ENCODE measurements at regions not wholly inside any gene's neighbourhood (a gene's known extent, or its start where the extent isn't known, plus 50 kb on each side); places are given as distances from the start of the nearest gene placed in this dataset.
"Not testable (repeated sequence)": the region's sequence is repeated elsewhere in the genome, so short reads cannot be mapped to it uniquely, and the experiment has no call there.

DNA sequence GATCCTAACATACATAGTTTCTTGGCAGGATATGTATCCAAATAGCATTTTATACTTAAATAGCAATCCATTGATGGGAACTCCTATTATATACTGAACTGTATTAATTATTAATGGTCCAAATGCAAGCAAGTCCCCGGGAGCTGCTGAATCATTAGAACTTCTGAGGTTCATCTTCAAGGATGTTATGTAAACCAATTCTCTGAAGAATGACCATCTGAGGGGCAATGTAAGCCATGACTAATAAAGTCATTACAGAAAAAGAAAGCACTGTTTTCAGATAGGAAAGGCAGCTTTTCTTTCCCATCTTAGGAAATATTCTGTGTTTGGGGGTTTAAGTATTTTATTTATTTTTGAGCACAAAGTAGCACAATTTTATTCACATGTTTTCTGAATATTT, 166.1 kb upstream of the SLC16A7 start:
- H3K36me3 ChIP-seq (ENCODE audit: control insufficient read depth, insufficient read depth, low read length), result no peaks in the 10 kb centered on the region
- no peak overlapping the region for H3K9ac ChIP-seq (ENCODE audit: low read length)
- H3K4ac ChIP-seq (ENCODE audit: low read depth, low read length), result no peak overlapping the region
- no peak overlapping the region for H3K18ac ChIP-seq (ENCODE audit: low read length)
- H3K79me1 ChIP-seq (ENCODE audit: low read length), result no peaks in the 10 kb centered on the region
- H4K5ac ChIP-seq (ENCODE audit: low read length), result no peak overlapping the region
- no peak overlapping the region for H2BK120ac ChIP-seq (ENCODE audit: low read depth, low read length)
- DNase-seq, result no peak
- H2AK5ac ChIP-seq (ENCODE audit: low read length), result no peak overlapping the region
- no peak overlapping the region for H3K4me3 ChIP-seq (ENCODE audit: low read length)
- H3K27me3 ChIP-seq (ENCODE audit: insufficient read depth, low read length, poor library complexity), result no peaks in the 10 kb centered on the region
- no peak overlapping the region for H2BK15ac ChIP-seq (replicated peaks; ENCODE audit: low read depth)
- no peaks in the 10 kb centered on the region for H3K79me2 ChIP-seq (ENCODE audit: control insufficient read depth, insufficient read depth, low read length)
- no peak overlapping the region for H3K27ac ChIP-seq (ENCODE audit: low read depth, low read length)
- H3K56ac ChIP-seq (ENCODE audit: low read length), result no peak overlapping the region
- H2BK5ac ChIP-seq (ENCODE audit: low read length), result no peak overlapping the region
- H3K4me1 ChIP-seq (ENCODE audit: control insufficient read depth, low read depth, low read length), result no peaks in the 10 kb centered on the region
- WGBS (ENCODE audit: extremely low coverage, insufficient coverage, low lambda C conversion rate), result no CpG with 5 or more reads among the region's 1 CpG
- H4K8ac ChIP-seq (ENCODE audit: low read depth, low read length), result no peak overlapping the region
- H3K23ac ChIP-seq (ENCODE audit: low read length), result no peak overlapping the region
- no peak overlapping the region for H3K4me2 ChIP-seq (ENCODE audit: low read length)

DNA sequence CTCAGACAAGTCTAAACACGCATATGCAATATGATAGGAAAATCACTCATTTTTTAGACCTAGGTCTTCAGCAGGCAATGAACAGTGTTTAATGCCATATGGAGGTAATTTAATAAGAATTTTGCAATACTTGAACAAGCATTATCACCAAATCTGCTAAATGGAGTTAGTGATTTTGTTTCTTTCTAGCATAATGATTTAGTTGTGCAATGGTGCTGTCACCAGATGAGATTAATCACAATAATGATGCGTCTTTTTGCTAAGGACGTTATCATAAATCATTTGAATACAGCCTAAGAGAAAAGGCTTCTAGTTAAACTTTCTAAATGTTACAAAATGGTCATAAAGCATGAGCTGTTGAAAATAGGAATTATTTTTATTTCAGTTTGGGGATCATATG, 170.0 kb upstream of the SLC16A7 start:
- no peak for DNase-seq
- Histone ChIP-seq H3K27me3 (ENCODE audit: insufficient read depth, low read length, poor library complexity) (no peaks in the 10 kb centered on the region), H3K4me2 (ENCODE audit: low read length) (no peak overlapping the region), H2AK5ac (ENCODE audit: low read length) (no peak overlapping the region), H3K18ac (ENCODE audit: low read length) (no peak overlapping the region), H2BK120ac (ENCODE audit: low read depth, low read length) (no peak overlapping the region), H3K4me3 (ENCODE audit: low read length) (no peak overlapping the region), H4K8ac (ENCODE audit: low read depth, low read length) (no peak overlapping the region), H2BK15ac (replicated peaks; ENCODE audit: low read depth) (no peak overlapping the region), H3K56ac (ENCODE audit: low read length) (no peak overlapping the region), H4K5ac (ENCODE audit: low read length) (no peak overlapping the region), H3K79me2 (ENCODE audit: control insufficient read depth, insufficient read depth, low read length) (no peaks in the 10 kb centered on the region), H3K27ac (ENCODE audit: low read depth, low read length) (no peak overlapping the region), H3K79me1 (ENCODE audit: low read length) (no peaks in the 10 kb centered on the region), H3K4ac (ENCODE audit: low read depth, low read length) (no peak overlapping the region), H3K4me1 (ENCODE audit: control insufficient read depth, low read depth, low read length) (no peaks in the 10 kb centered on the region), H3K9ac (ENCODE audit: low read length) (no peak overlapping the region), H2BK5ac (ENCODE audit: low read length) (no peak overlapping the region), H3K36me3 (ENCODE audit: control insufficient read depth, insufficient read depth, low read length) (no peaks in the 10 kb centered on the region), H3K23ac (ENCODE audit: low read length) (no peak overlapping the region)
- no CpG with 5 or more reads among the region's 3 CpGs for WGBS (ENCODE audit: extremely low coverage, insufficient coverage, low lambda C conversion rate)

DNA sequence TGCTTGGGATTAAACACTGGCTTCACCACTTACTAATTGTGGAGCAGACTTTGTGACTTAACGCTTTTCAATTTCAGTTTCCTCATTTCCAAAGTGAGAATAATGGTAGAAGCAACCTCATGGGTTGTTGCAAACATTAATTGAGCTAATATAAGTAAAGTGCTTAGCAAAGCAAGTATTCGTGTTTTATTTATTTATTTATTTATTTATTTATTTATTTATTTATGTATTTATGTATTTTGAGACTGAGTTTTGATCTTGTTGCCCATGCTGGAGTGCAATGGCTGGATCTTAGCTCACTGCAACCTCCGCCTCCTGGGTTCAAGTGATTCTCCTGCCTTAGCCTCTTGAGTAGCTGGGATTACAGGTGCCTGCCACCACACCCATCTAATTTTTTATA, 171.2 kb upstream of the SLC16A7 start:
- H2BK15ac ChIP-seq (replicated peaks; ENCODE audit: low read depth); H3K4ac ChIP-seq (ENCODE audit: low read depth, low read length); H3K4me2 ChIP-seq (ENCODE audit: low read length); H2AK5ac ChIP-seq (ENCODE audit: low read length); H3K4me1 ChIP-seq (ENCODE audit: control insufficient read depth, low read depth, low read length); H2BK120ac ChIP-seq (ENCODE audit: low read depth, low read length); H3K4me3 ChIP-seq (ENCODE audit: low read length); H3K27ac ChIP-seq (ENCODE audit: low read depth, low read length); H3K79me2 ChIP-seq (ENCODE audit: control insufficient read depth, insufficient read depth, low read length); H3K56ac ChIP-seq (ENCODE audit: low read length); H3K36me3 ChIP-seq (ENCODE audit: control insufficient read depth, insufficient read depth, low read length); H4K8ac ChIP-seq (ENCODE audit: low read depth, low read length); H3K9ac ChIP-seq (ENCODE audit: low read length); H3K18ac ChIP-seq (ENCODE audit: low read length); DNase-seq; H3K23ac ChIP-seq (ENCODE audit: low read length); H3K79me1 ChIP-seq (ENCODE audit: low read length); H3K27me3 ChIP-seq (ENCODE audit: insufficient read depth, low read length, poor library complexity); H4K5ac ChIP-seq (ENCODE audit: low read length); H2BK5ac ChIP-seq (ENCODE audit: low read length): not testable (repeated sequence)
- no CpG with 5 or more reads among the region's 3 CpGs for WGBS (ENCODE audit: extremely low coverage, insufficient coverage, low lambda C conversion rate)

DNA sequence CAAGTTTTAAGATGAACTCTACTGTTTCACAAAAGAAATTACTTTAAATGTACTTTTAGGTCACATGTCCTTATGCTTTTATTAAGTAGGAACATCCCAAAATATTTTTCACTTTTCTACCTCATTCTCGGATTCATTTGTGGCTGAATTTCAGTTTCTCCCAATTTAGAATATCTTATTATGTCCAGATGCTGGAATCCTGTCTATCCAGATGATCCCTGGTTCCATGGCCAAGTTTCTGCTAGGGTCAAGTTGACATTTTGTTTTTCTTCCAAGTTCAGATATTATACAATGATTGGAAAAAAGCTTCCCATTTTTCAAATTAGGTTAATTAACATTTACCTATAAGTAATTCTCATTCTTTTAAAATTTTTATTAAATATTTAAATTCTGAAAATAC, 181.8 kb upstream of the SLC16A7 start:
- H2AK5ac ChIP-seq (ENCODE audit: low read length), result no peak overlapping the region
- H2BK15ac ChIP-seq (replicated peaks; ENCODE audit: low read depth), result no peak overlapping the region
- no peak overlapping the region for H3K23ac ChIP-seq (ENCODE audit: low read length)
- no peak overlapping the region for H2BK5ac ChIP-seq (ENCODE audit: low read length)
- H3K4me1 ChIP-seq (ENCODE audit: control insufficient read depth, low read depth, low read length), result no peaks in the 10 kb centered on the region
- no peaks in the 10 kb centered on the region for H3K27me3 ChIP-seq (ENCODE audit: insufficient read depth, low read length, poor library complexity)
- H3K27ac ChIP-seq (ENCODE audit: low read depth, low read length), result no peak overlapping the region
- no peaks in the 10 kb centered on the region for H3K79me2 ChIP-seq (ENCODE audit: control insufficient read depth, insufficient read depth, low read length)
- H3K4me2 ChIP-seq (ENCODE audit: low read length), result no peak overlapping the region
- no peaks in the 10 kb centered on the region for H3K36me3 ChIP-seq (ENCODE audit: control insufficient read depth, insufficient read depth, low read length)
- H3K18ac ChIP-seq (ENCODE audit: low read length), result no peak overlapping the region
- no peak overlapping the region for H4K8ac ChIP-seq (ENCODE audit: low read depth, low read length)
- no CpG with 5 or more reads among the region's 1 CpG for WGBS (ENCODE audit: extremely low coverage, insufficient coverage, low lambda C conversion rate)
- no peak overlapping the region for H2BK120ac ChIP-seq (ENCODE audit: low read depth, low read length)
- H3K4me3 ChIP-seq (ENCODE audit: low read length), result no peak overlapping the region
- DNase-seq, result no peak
- no peaks in the 10 kb centered on the region for H3K79me1 ChIP-seq (ENCODE audit: low read length)
- H4K5ac ChIP-seq (ENCODE audit: low read length), result no peak overlapping the region
- no peak overlapping the region for H3K9ac ChIP-seq (ENCODE audit: low read length)
- H3K4ac ChIP-seq (ENCODE audit: low read depth, low read length), result no peak overlapping the region
- H3K56ac ChIP-seq (ENCODE audit: low read length), result no peak overlapping the region

DNA sequence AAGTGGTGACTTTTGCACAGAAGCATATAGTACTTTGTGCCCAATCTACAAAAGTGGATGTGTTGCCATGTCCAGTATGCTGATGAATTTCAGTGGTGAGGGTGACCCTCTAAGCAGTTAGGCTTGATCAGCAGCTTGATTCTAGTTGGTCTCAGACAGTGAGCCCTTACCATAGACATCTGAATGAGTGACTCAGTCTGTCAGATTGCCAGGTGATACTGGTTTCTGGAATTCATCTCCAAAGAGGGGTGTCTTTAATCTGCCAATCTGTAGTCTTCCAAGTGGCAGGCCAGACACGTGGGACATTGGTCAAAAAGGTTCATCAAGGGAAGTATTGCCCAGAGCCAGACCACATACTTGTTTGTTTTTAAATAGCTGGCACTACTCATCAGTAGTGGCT, 187.4 kb upstream of the SLC16A7 start:
- no peak overlapping the region for H3K18ac ChIP-seq (ENCODE audit: low read length)
- no peak for DNase-seq
- no peak overlapping the region for H3K4me3 ChIP-seq (ENCODE audit: low read length)
- no peak overlapping the region for H3K4me2 ChIP-seq (ENCODE audit: low read length)
- no peak overlapping the region for H3K27ac ChIP-seq (ENCODE audit: low read depth, low read length)
- H3K4me1 ChIP-seq (ENCODE audit: control insufficient read depth, low read depth, low read length), result no peaks in the 10 kb centered on the region
- H2BK15ac ChIP-seq (replicated peaks; ENCODE audit: low read depth), result no peak overlapping the region
- H4K8ac ChIP-seq (ENCODE audit: low read depth, low read length), result no peak overlapping the region
- H3K56ac ChIP-seq (ENCODE audit: low read length), result no peak overlapping the region
- H3K79me1 ChIP-seq (ENCODE audit: low read length), result no peaks in the 10 kb centered on the region
- H3K4ac ChIP-seq (ENCODE audit: low read depth, low read length), result no peak overlapping the region
- no peak overlapping the region for H4K5ac ChIP-seq (ENCODE audit: low read length)
- no peaks in the 10 kb centered on the region for H3K27me3 ChIP-seq (ENCODE audit: insufficient read depth, low read length, poor library complexity)
- no peaks in the 10 kb centered on the region for H3K36me3 ChIP-seq (ENCODE audit: control insufficient read depth, insufficient read depth, low read length)
- H2BK5ac ChIP-seq (ENCODE audit: low read length), result no peak overlapping the region
- no peak overlapping the region for H2BK120ac ChIP-seq (ENCODE audit: low read depth, low read length)
- no peak overlapping the region for H2AK5ac ChIP-seq (ENCODE audit: low read length)
- no peaks in the 10 kb centered on the region for H3K79me2 ChIP-seq (ENCODE audit: control insufficient read depth, insufficient read depth, low read length)
- H3K23ac ChIP-seq (ENCODE audit: low read length), result no peak overlapping the region
- WGBS (ENCODE audit: extremely low coverage, insufficient coverage, low lambda C conversion rate), result no CpG with 5 or more reads among the region's 1 CpG
- no peak overlapping the region for H3K9ac ChIP-seq (ENCODE audit: low read length)

DNA sequence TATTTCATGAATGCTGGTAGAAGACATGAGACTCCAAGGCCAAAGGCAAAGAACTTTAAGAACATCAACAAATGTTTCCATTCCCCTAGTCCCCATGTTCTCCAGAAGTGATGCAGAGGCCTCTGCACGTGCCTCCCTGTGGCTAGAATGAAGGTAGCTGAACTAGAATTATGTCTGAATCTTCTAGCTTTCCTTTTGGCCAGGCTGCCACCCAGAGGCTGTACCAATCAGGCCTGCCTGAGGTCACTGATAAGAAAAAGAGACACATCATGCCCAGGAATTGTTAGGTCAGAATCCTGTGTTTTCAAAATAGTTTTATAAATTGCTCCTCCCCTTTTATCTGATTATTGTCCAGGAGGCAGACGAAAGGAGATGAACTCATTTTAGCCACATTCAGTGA, 188.0 kb upstream of the SLC16A7 start:
- Histone ChIP-seq H3K4me1 (ENCODE audit: control insufficient read depth, low read depth, low read length) (no peaks in the 10 kb centered on the region), H4K8ac (ENCODE audit: low read depth, low read length) (no peak overlapping the region), H4K5ac (ENCODE audit: low read length) (no peak overlapping the region), H3K56ac (ENCODE audit: low read length) (no peak overlapping the region), H3K79me1 (ENCODE audit: low read length) (no peaks in the 10 kb centered on the region), H3K9ac (ENCODE audit: low read length) (no peak overlapping the region), H3K27me3 (ENCODE audit: insufficient read depth, low read length, poor library complexity) (no peaks in the 10 kb centered on the region), H3K4ac (ENCODE audit: low read depth, low read length) (no peak overlapping the region), H3K4me2 (ENCODE audit: low read length) (no peak overlapping the region), H2BK120ac (ENCODE audit: low read depth, low read length) (no peak overlapping the region), H3K79me2 (ENCODE audit: control insufficient read depth, insufficient read depth, low read length) (no peaks in the 10 kb centered on the region), H3K27ac (ENCODE audit: low read depth, low read length) (no peak overlapping the region), H3K23ac (ENCODE audit: low read length) (no peak overlapping the region), H2BK15ac (replicated peaks; ENCODE audit: low read depth) (no peak overlapping the region), H3K18ac (ENCODE audit: low read length) (no peak overlapping the region), H2BK5ac (ENCODE audit: low read length) (no peak overlapping the region), H3K4me3 (ENCODE audit: low read length) (no peak overlapping the region), H3K36me3 (ENCODE audit: control insufficient read depth, insufficient read depth, low read length) (no peaks in the 10 kb centered on the region), H2AK5ac (ENCODE audit: low read length) (no peak overlapping the region)
- WGBS (ENCODE audit: extremely low coverage, insufficient coverage, low lambda C conversion rate), result no CpG with 5 or more reads among the region's 2 CpGs
- no peak for DNase-seq

Measured in mesendoderm (in vitro differentiated cells).